SK-N-SH (cell line): ENCODE measurements at regions not wholly inside any gene's neighbourhood (a gene's known extent, or its start where the extent isn't known, plus 50 kb on each side); places are given as distances from the start of the nearest gene placed in this dataset.

ENCODE experiments used
- CTCF ChIA-PET: fragments of 300-600, 350-600 bp; formaldehyde crosslinking; extraction: SDS; loops from one replicate; lab custom pipeline; 2021; lab: Yijun Ruan, JAX
- POLR2A ChIA-PET: fragments of 350-600 bp; sonication (Branson Sonifier 250); formaldehyde crosslinking; extraction: SDS; loops from one replicate; lab custom pipeline; 2020; ENCODE audit warnings: antibody characterized with exemption, inconsistent platforms; lab: Yijun Ruan, JAX
- DNase-seq: peaks from one replicate; pipeline ENCODE4 v3.0.0; 2012
- H2AFZ ChIP-seq: fragments of 200-600 bp; sonication (generic); 2 replicates; pipeline ENCODE4 v1.8.1; 2016; ENCODE audit warnings: antibody characterized with exemption, mild to moderate bottlenecking, low read depth
- H3F3A ChIP-seq: fragments of 200-600 bp; sonication (generic); replicated peaks from 2 replicates; pipeline ENCODE3; 2016; ENCODE audit warnings: antibody characterized with exemption, mild to moderate bottlenecking; ENCODE audit not compliant: insufficient read depth
- H3K27ac ChIP-seq, 2 experiments: fragments of 200-500 bp in 1 of 2; fragments of 200-600 bp in 1 of 2; sonication (Bioruptor generic) in 1 of 2; sonication (generic), shearing (Covaris generic) in 1 of 2; 2 replicates each; pipeline versions ENCODE4 v1.5.1 to v1.6.1; 2014 to 2016; ENCODE audit warnings: low read depth in 2 of 2, inconsistent platforms in 1 of 2, low read length in 1 of 2, mild to moderate bottlenecking in 1 of 2, mixed read lengths in 1 of 2
- H3K27me3 ChIP-seq: fragments of 200-600 bp; sonication (generic), shearing (Covaris generic); 2 replicates; pipeline ENCODE4 v1.6.1; 2016; ENCODE audit warnings: mixed run types; ENCODE audit not compliant: insufficient read depth
- H3K36me3 ChIP-seq, 2 experiments: fragments of 200-500 bp in 1 of 2; fragments of 200-600 bp in 1 of 2; sonication (Bioruptor generic) in 1 of 2; sonication (generic) in 1 of 2; replicated peaks in 1 of 2; 2 replicates each; pipeline versions ENCODE3 to v1.5.1; 2014 to 2016; ENCODE audit warnings: low read length in 1 of 2, mild to moderate bottlenecking in 1 of 2; ENCODE audit not compliant: insufficient read depth in 2 of 2, control insufficient read depth in 1 of 2
- H3K4me1 ChIP-seq, 2 experiments: fragments of 200-500 bp in 1 of 2; fragments of 200-600 bp in 1 of 2; sonication (Bioruptor generic) in 1 of 2; sonication (generic), shearing (Covaris generic) in 1 of 2; 2 replicates each; pipeline versions ENCODE4 v1.5.1 to v1.6.1; 2014 to 2016; ENCODE audit warnings: low read depth in 1 of 2, low read length in 1 of 2, mixed run types in 1 of 2; ENCODE audit not compliant: insufficient read depth in 2 of 2, control insufficient read depth in 1 of 2
- H3K4me2 ChIP-seq: fragments of 200-600 bp; sonication (generic), shearing (Covaris generic); 2 replicates; pipeline ENCODE4 v1.6.1; 2017; ENCODE audit warnings: mixed run types
- H3K4me3 ChIP-seq, 2 experiments: fragments of 200-500 bp in 1 of 2; fragments of 200-600 bp in 1 of 2; sonication (Bioruptor generic) in 1 of 2; sonication (generic), shearing (Covaris generic) in 1 of 2; 2 replicates each; pipeline versions ENCODE4 v1.5.1 to v1.8.1; 2014 to 2016; ENCODE audit warnings: low read depth in 2 of 2, inconsistent platforms in 1 of 2, low read length in 1 of 2, mild to moderate bottlenecking in 1 of 2, mixed read lengths in 1 of 2, moderate library complexity in 1 of 2
- H3K79me2 ChIP-seq: fragments of 200-600 bp; sonication (generic); 2 replicates; pipeline ENCODE4 v1.8.1; 2017; ENCODE audit warnings: mild to moderate bottlenecking; ENCODE audit not compliant: insufficient read depth
- H3K9ac ChIP-seq: fragments of 200-600 bp; sonication (generic); 2 replicates; pipeline ENCODE4 v1.6.1; 2017; ENCODE audit warnings: mixed run types
- H3K9me2 ChIP-seq: fragments of 200-600 bp; sonication (generic); 2 replicates; pipeline ENCODE4 v1.6.1; 2017; ENCODE audit warnings: mixed run types
- H3K9me3 ChIP-seq: fragments of 200-600 bp; sonication (generic); 2 replicates; pipeline ENCODE4 v1.6.1; 2017; ENCODE audit warnings: mixed run types, mild to moderate bottlenecking, moderate library complexity
- H4K20me1 ChIP-seq: fragments of 200-600 bp; sonication (generic); 2 replicates; pipeline ENCODE4 v1.6.1; 2017; ENCODE audit warnings: mild to moderate bottlenecking, mixed run types; ENCODE audit not compliant: insufficient read depth
- ELF1 ChIP-seq: IDR thresholded peaks from 2 replicates; pipeline ENCODE4 v1.4.0; 2012
- FOSL2 ChIP-seq: IDR thresholded peaks from 2 replicates; pipeline ENCODE4 v1.4.0; 2012; ENCODE audit warnings: low read depth, mild to moderate bottlenecking, moderate library complexity, borderline replicate concordance
- FOXJ3 ChIP-seq: sonication (generic); formaldehyde crosslinking; IDR thresholded peaks from 2 replicates; pipeline ENCODE4 v1.5.1; 2020; ENCODE audit warnings: mild to moderate bottlenecking, missing genetic modification reagents
- GABPA ChIP-seq: IDR thresholded peaks from 2 replicates; pipeline ENCODE4 v1.4.0; 2012; ENCODE audit warnings: low read depth, mild to moderate bottlenecking
- GATA2 ChIP-seq: sonication (generic); formaldehyde crosslinking; IDR thresholded peaks from 2 replicates; pipeline ENCODE4 v1.5.0; 2020; ENCODE audit warnings: mild to moderate bottlenecking, missing genetic modification reagents
- IRF3 ChIP-seq: fragments of 150-350 bp; IDR thresholded peaks from 2 replicates; pipeline ENCODE4 v1.6.1; 2016; ENCODE audit warnings: mild to moderate bottlenecking, low read depth, low read length
- JUND ChIP-seq: IDR thresholded peaks from 2 replicates; pipeline ENCODE4 v1.4.0; 2012
- MAX ChIP-seq: IDR thresholded peaks from 2 replicates; pipeline ENCODE4 v1.4.0; 2012; ENCODE audit warnings: low read depth
- NRF1 ChIP-seq: IDR thresholded peaks from 2 replicates; pipeline ENCODE4 v1.6.1; 2012; ENCODE audit warnings: low read depth, mild to moderate bottlenecking, low read length
- PBX3 ChIP-seq: IDR thresholded peaks from 2 replicates; pipeline ENCODE4; 2012
- RCOR1 ChIP-seq: fragments of 150-350 bp; IDR thresholded peaks from 2 replicates; pipeline ENCODE4 v1.6.1; 2017; ENCODE audit warnings: antibody characterized with exemption, low read length
- REST ChIP-seq: IDR thresholded peaks from 2 replicates; pipeline ENCODE4 v1.6.1; 2012; ENCODE audit warnings: mild to moderate bottlenecking, low read depth, low read length, moderate library complexity
- SIN3A ChIP-seq: IDR thresholded peaks from 2 replicates; pipeline ENCODE4 v1.6.1; 2012; ENCODE audit warnings: low read depth, mild to moderate bottlenecking, low read length, moderate library complexity, borderline replicate concordance
- TEAD4 ChIP-seq: IDR thresholded peaks from 2 replicates; pipeline ENCODE4 v1.4.0; 2012; ENCODE audit warnings: mild to moderate bottlenecking, borderline replicate concordance; ENCODE audit not compliant: insufficient read depth
- USF2 ChIP-seq: fragments of 150-350 bp; IDR thresholded peaks from 2 replicates; pipeline ENCODE4 v1.6.1; 2017; ENCODE audit warnings: antibody characterized with exemption, low read length, low read depth, borderline replicate concordance
- WGBS: methylation state at CpG from one replicate; pipeline ENCODE4 v1.1.6; 2017; ENCODE audit warnings: low lambda C conversion rate; 5-methylcytosine and 5-hydroxymethylcytosine counted together

GRCh38 chr2:3944071-3944470 is 240.7 kb downstream of the DCDC2C start:
- TF ChIP-seq IRF3 = no peak
- TF ChIP-seq USF2 = no peak
- TF ChIP-seq MAX = no peak
- TF ChIP-seq ELF1 = no peak
- TF ChIP-seq FOXJ3 (CRISPR knock-in tag) = no peak
- TF ChIP-seq JUND = no peak
- TF ChIP-seq REST = no peak
- no peak for TF ChIP-seq GABPA
- TF ChIP-seq, all 33 proteins: peak for 0
- Histone ChIP-seq H3K27ac (no peak overlapping the region), H2AFZ (no peak overlapping the region), H3K9ac (no peak overlapping the region), H3K79me2 (no peaks in the 10 kb centered on the region), H3K27me3 (no peaks in the 10 kb centered on the region), H3K4me3 (no peak overlapping the region), H3K9me3 (no peaks in the 10 kb centered on the region), H3K36me3 (no peaks in the 10 kb centered on the region), H4K20me1 (no peaks in the 10 kb centered on the region), H3K4me2 (no peak overlapping the region), H3K4me1 (no peaks in the 10 kb centered on the region), H3K9me2 (no peaks in the 10 kb centered on the region), H3F3A (no peaks in the 10 kb centered on the region)
- ChIA-PET POLR2A (no interaction called here), CTCF (interaction anchor here (8.2 kb wide), 1 partner anchor 15 kb away, joined by 57 read pairs; no protein-coding TSS in a partner anchor)
- WGBS = 3% methylated on average over 4 of the region's 4 CpGs
- no peak for DNase-seq

GRCh38 chr2:3944841-3945240 is 241.5 kb downstream of the DCDC2C start:
- CTCF ChIA-PET = interaction anchor here (8.2 kb wide), 1 partner anchor 14 kb away, joined by 57 read pairs; no protein-coding TSS in a partner anchor
- no peak overlapping the region for H3K4me3 ChIP-seq
- POLR2A ChIA-PET = no interaction called here
- H3F3A ChIP-seq = no peaks in the 10 kb centered on the region
- no peak overlapping the region for H3K9ac ChIP-seq
- H3K27me3 ChIP-seq = no peaks in the 10 kb centered on the region
- H3K4me2 ChIP-seq = no peak overlapping the region
- H3K9me3 ChIP-seq = no peaks in the 10 kb centered on the region
- H4K20me1 ChIP-seq = no peaks in the 10 kb centered on the region
- DNase-seq = no peak
- H3K36me3 ChIP-seq = no peaks in the 10 kb centered on the region
- no peak overlapping the region for H3K27ac ChIP-seq
- H3K9me2 ChIP-seq = no peaks in the 10 kb centered on the region
- no peaks in the 10 kb centered on the region for H3K4me1 ChIP-seq
- 25% methylated on average over 3 of the region's 3 CpGs for WGBS
- H2AFZ ChIP-seq = no peak overlapping the region
- H3K79me2 ChIP-seq = no peaks in the 10 kb centered on the region
- TF ChIP-seq RCOR1 (no peak), PBX3 (no peak), FOSL2 (no peak), REST (no peak), GATA2 (CRISPR knock-in tag) (no peak), TEAD4 (no peak), SIN3A (no peak), NRF1 (no peak), MAX (no peak)
